Sigmoid colon (tissue), 3 donors: ENCODE measurements at regions not wholly inside any gene's neighbourhood (a gene's known extent, or its start where the extent isn't known, plus 50 kb on each side); places are given as distances from the start of the nearest gene placed in this dataset.

Experiments
- CTCF ChIP-seq, 4 experiments: fragments of 450-650 bp in 3 of 4; fragments of 200-600 bp in 1 of 4; IDR thresholded peaks; one replicate each; pipeline ENCODE4 v1.5.1; 2016 to 2019; ENCODE audit warnings: antibody characterized with exemption in 4 of 4, mild to moderate bottlenecking in 3 of 4, moderate library complexity in 2 of 4
- POLR2A ChIP-seq, 2 donors: fragments of 450-650 bp; IDR thresholded peaks; one replicate each; pipeline ENCODE4 v1.6.1; 2016; ENCODE audit warnings: antibody characterized with exemption in 2 of 2, mild to moderate bottlenecking in 2 of 2, moderate library complexity in 2 of 2

DNA sequence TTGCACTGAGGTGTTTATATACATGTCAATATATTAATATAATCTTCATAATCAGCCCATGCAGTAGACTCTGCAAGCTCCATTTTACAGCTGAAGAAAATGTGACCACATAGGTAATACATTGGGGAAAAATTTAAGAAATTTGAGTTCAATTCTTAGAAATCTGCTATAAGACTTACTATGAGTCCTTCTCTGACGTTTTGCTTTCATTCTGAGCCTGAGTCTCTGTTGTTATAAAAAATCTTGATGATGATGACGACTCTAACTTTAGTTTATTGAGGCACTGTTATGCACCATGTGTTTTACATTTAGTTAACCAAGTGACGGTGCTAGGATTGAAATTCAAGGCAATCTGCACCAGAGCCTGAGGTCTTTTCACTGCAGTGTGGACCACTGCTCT, 370.3 kb upstream of the PPP1R2C start:
- no peak for TF ChIP-seq CTCF (IDR thresholded peaks at IDR 0.05)
- no peak for TF ChIP-seq POLR2A (IDR thresholded peaks at IDR 0.05)
